SK-N-SH (cell line): ENCODE measurements at regions not wholly inside any gene's neighbourhood (a gene's known extent, or its start where the extent isn't known, plus 50 kb on each side); places are given as distances from the start of the nearest gene placed in this dataset.

Source experiments
- EZH2phosphoT487 ChIP-seq: fragments of 200-600 bp; sonication (generic); IDR thresholded peaks from 2 replicates; pipeline ENCODE4 v1.6.1; 2017; ENCODE audit warnings: low read depth, mixed run types, mild to moderate bottlenecking, antibody characterized with exemption, moderate library complexity, borderline replicate concordance
- MAX ChIP-seq: IDR thresholded peaks from 2 replicates; pipeline ENCODE4 v1.4.0; 2012; ENCODE audit warnings: low read depth
- POLR2AphosphoS5 ChIP-seq: IDR thresholded peaks from 2 replicates; pipeline ENCODE4 v1.6.1; 2012; ENCODE audit warnings: low read depth, low read length
- TEAD4 ChIP-seq: IDR thresholded peaks from 2 replicates; pipeline ENCODE4 v1.4.0; 2012; ENCODE audit warnings: mild to moderate bottlenecking, borderline replicate concordance; ENCODE audit not compliant: insufficient read depth
- TF ChIP-seq, protein P1 (sequence below): IDR thresholded peaks from 2 replicates; pipeline ENCODE4 v1.4.0; 2012; ENCODE audit warnings: low read depth, borderline replicate concordance
- TF ChIP-seq, protein P2 (sequence below): fragments of 200-600 bp; sonication (generic); IDR thresholded peaks from 2 replicates; pipeline ENCODE4 v1.6.1; 2017; ENCODE audit warnings: antibody characterized with exemption, mild to moderate bottlenecking, moderate library complexity

DNA sequence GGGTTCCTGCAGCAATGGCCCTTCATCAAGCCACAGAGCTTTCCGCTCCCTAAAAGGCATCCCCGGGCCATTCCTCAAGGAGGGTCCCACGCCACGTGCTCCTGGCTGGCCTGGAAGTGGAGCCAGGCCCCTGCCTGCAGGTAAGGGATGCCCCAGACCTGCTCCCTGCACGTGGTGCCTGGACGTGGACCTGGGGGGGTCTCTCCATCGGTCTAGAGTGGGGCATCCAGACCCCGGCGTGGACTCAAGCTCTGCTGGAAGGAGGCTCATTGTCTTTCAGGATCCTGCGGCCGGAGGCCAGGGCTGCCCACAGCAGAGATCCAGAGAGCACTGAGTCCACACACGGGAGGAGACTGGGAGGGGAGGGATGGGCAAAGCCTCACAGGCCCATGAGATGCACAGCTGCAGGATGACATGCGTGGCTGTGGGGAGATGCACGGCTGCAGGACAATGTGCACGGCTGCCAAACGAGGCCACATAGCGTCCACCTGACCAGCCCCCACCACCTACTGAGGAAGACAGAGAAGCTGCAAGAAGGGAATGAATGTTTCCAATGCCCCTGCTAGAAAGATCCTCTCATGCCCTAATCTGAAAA is 236.7 kb downstream of the BRD1 start:
- TF ChIP-seq POLR2AphosphoS5 (no peak), EZH2phosphoT487 (no peak), TEAD4 (no peak), MAX (no peak)
- TF ChIP-seq, protein P1, sequence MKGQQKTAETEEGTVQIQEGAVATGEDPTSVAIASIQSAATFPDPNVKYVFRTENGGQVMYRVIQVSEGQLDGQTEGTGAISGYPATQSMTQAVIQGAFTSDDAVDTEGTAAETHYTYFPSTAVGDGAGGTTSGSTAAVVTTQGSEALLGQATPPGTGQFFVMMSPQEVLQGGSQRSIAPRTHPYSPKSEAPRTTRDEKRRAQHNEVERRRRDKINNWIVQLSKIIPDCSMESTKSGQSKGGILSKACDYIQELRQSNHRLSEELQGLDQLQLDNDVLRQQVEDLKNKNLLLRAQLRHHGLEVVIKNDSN, result no peak
- TF ChIP-seq, protein P2, sequence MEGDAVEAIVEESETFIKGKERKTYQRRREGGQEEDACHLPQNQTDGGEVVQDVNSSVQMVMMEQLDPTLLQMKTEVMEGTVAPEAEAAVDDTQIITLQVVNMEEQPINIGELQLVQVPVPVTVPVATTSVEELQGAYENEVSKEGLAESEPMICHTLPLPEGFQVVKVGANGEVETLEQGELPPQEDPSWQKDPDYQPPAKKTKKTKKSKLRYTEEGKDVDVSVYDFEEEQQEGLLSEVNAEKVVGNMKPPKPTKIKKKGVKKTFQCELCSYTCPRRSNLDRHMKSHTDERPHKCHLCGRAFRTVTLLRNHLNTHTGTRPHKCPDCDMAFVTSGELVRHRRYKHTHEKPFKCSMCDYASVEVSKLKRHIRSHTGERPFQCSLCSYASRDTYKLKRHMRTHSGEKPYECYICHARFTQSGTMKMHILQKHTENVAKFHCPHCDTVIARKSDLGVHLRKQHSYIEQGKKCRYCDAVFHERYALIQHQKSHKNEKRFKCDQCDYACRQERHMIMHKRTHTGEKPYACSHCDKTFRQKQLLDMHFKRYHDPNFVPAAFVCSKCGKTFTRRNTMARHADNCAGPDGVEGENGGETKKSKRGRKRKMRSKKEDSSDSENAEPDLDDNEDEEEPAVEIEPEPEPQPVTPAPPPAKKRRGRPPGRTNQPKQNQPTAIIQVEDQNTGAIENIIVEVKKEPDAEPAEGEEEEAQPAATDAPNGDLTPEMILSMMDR, result no peak
